ENCODE measurements at regions not wholly inside any gene's neighbourhood (a gene's known extent, or its start where the extent isn't known, plus 50 kb on each side); places are given as distances from the start of the nearest gene placed in this dataset.

- DNase-seq (ENCODE audit: low read depth), result no peak
These were observed 739.3 kb upstream of the GCFC2 start for GRCh38 chr2:76450024-76450475.

- DNase-seq (ENCODE audit: low read depth), result no peak
These were observed 738.2 kb upstream of the GCFC2 start for GRCh38 chr2:76448956-76449355.

- DNase-seq (ENCODE audit: low read depth), result no peak
These were observed 736.6 kb upstream of the GCFC2 start for GRCh38 chr2:76447294-76447693.

- no peak for DNase-seq (ENCODE audit: low read depth)
These were observed 736.2 kb upstream of the GCFC2 start for GRCh38 chr2:76446872-76447271.

GRCh38 chr2:76445880-76446279 lies 735.2 kb upstream of the GCFC2 start:
- no peak for DNase-seq (ENCODE audit: low read depth)

- DNase-seq (ENCODE audit: low read depth), result no peak
These were observed 734.0 kb upstream of the GCFC2 start for GRCh38 chr2:76444732-76445131.

GRCh38 chr2:76437564-76437963 lies 726.8 kb upstream of the GCFC2 start:
- DNase-seq (ENCODE audit: low read depth), result no peak

GRCh38 chr2:76429374-76429773 lies 718.7 kb upstream of the GCFC2 start:
- no peak for DNase-seq (ENCODE audit: low read depth)

- DNase-seq (ENCODE audit: low read depth), result no peak
These were observed 716.7 kb upstream of the GCFC2 start for GRCh38 chr2:76427452-76427851.

- no peak for DNase-seq (ENCODE audit: low read depth)
These were observed 705.1 kb upstream of the GCFC2 start for GRCh38 chr2:76415821-76416220.

- DNase-seq (ENCODE audit: low read depth), result no peak
These were observed 702.7 kb upstream of the GCFC2 start for GRCh38 chr2:76413436-76413835.

GRCh38 chr2:76406134-76406855 lies 695.6 kb upstream of the GCFC2 start:
- no peak for DNase-seq (ENCODE audit: low read depth)

- DNase-seq (ENCODE audit: low read depth), result no peak
These were observed 682.6 kb upstream of the GCFC2 start for GRCh38 chr2:76393356-76393755.

- no peak for DNase-seq (ENCODE audit: low read depth)
These were observed 681.0 kb upstream of the GCFC2 start for GRCh38 chr2:76391678-76392077.

- no peak for DNase-seq (ENCODE audit: low read depth)
These were observed 676.6 kb upstream of the GCFC2 start for GRCh38 chr2:76387294-76387693.

GRCh38 chr2:76385943-76386342 lies 675.2 kb upstream of the GCFC2 start:
- no peak for DNase-seq (ENCODE audit: low read depth)

- no peak for DNase-seq (ENCODE audit: low read depth)
These were observed 670.9 kb upstream of the GCFC2 start for GRCh38 chr2:76381624-76382023.

- no peak for DNase-seq (ENCODE audit: low read depth)
These were observed 667.4 kb upstream of the GCFC2 start for GRCh38 chr2:76378140-76378539.

- DNase-seq (ENCODE audit: low read depth), result no peak
These were observed 630.7 kb upstream of the GCFC2 start for GRCh38 chr2:76341439-76341838.

- DNase-seq (ENCODE audit: low read depth), result no peak
These were observed 622.2 kb upstream of the GCFC2 start for GRCh38 chr2:76332871-76333270.

GRCh38 chr2:76330865-76331264 lies 620.1 kb upstream of the GCFC2 start:
- no peak for DNase-seq (ENCODE audit: low read depth)

GRCh38 chr2:76326636-76327035 lies 615.9 kb upstream of the GCFC2 start:
- no peak for DNase-seq (ENCODE audit: low read depth)

- no peak for DNase-seq (ENCODE audit: low read depth)
These were observed 612.7 kb upstream of the GCFC2 start for GRCh38 chr2:76323381-76323780.

- no peak for DNase-seq (ENCODE audit: low read depth)
These were observed 610.0 kb upstream of the GCFC2 start for GRCh38 chr2:76320716-76321115.
